GM12865 (cell line): ENCODE measurements at regions not wholly inside any gene's neighbourhood (a gene's known extent, or its start where the extent isn't known, plus 50 kb on each side); places are given as distances from the start of the nearest gene placed in this dataset.

Experiments
- DNase-seq: peaks from one replicate; pipeline ENCODE4 v3.0.0; 2010; ENCODE audit warnings: low read depth
- H3K4me3 ChIP-seq: 2 replicates; pipeline ENCODE4 v1.5.1; 2011; ENCODE audit warnings: mild to moderate bottlenecking, low read depth, low read length, control low read depth
- TF ChIP-seq, protein P1 (sequence below): IDR thresholded peaks from 2 replicates; pipeline ENCODE4 v1.5.1; 2011; ENCODE audit warnings: low read length, control low read depth, low read depth, inconsistent platforms; ENCODE audit not compliant: insufficient read depth; ENCODE audit errors: missing control alignments

GRCh38 chr2:153047220-153047619 lies 328.8 kb downstream of the ARL6IP6 start:
- TF ChIP-seq, protein P1, sequence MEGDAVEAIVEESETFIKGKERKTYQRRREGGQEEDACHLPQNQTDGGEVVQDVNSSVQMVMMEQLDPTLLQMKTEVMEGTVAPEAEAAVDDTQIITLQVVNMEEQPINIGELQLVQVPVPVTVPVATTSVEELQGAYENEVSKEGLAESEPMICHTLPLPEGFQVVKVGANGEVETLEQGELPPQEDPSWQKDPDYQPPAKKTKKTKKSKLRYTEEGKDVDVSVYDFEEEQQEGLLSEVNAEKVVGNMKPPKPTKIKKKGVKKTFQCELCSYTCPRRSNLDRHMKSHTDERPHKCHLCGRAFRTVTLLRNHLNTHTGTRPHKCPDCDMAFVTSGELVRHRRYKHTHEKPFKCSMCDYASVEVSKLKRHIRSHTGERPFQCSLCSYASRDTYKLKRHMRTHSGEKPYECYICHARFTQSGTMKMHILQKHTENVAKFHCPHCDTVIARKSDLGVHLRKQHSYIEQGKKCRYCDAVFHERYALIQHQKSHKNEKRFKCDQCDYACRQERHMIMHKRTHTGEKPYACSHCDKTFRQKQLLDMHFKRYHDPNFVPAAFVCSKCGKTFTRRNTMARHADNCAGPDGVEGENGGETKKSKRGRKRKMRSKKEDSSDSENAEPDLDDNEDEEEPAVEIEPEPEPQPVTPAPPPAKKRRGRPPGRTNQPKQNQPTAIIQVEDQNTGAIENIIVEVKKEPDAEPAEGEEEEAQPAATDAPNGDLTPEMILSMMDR, result no peak
- no peak for DNase-seq
- no peak overlapping the region for H3K4me3 ChIP-seq

DNA sequence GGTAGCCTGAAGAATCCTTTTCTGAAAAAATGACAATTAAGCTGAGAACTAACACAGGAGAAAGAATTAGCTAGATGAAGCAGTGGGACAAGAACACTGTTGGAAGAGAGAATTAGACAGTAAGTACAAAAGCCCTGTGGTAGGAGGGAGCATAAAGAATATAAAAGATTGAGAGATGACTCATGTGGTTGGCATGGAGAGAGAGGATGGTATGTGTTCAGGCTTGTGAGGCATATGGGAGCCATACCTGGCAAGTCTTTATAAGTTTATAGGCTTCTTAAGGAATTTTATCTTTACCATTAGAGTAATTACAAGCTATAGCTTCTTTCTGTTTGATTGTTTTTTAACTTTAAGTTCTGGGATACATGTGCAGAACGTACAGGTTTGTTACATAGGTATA lies 325.0 kb downstream of the ARL6IP6 start:
- no peak overlapping the region for H3K4me3 ChIP-seq
- no peak for DNase-seq
- TF ChIP-seq, protein P1, result no peak

DNA sequence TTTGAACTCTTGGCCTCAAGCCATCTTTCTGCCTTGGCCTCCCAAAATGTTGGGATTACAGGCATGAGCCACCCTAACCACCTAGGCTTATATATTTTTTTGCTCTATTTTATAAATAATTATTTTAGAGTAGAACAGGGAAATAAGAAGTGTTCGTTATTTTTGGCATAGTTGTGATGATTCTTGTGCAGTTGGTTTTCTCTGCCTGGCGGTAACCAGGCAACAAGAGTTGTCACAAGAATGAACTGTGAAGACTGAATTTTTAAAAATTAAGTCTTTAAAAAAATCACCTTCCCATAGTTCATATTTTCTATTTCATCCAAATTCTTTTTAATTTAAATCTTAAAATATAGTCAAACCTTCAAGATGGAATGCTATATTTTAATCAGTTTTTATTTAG lies 310.2 kb downstream of the ARL6IP6 start:
- H3K4me3 ChIP-seq, result no peak overlapping the region
- no peak for DNase-seq
- TF ChIP-seq, protein P1, result no peak

DNA sequence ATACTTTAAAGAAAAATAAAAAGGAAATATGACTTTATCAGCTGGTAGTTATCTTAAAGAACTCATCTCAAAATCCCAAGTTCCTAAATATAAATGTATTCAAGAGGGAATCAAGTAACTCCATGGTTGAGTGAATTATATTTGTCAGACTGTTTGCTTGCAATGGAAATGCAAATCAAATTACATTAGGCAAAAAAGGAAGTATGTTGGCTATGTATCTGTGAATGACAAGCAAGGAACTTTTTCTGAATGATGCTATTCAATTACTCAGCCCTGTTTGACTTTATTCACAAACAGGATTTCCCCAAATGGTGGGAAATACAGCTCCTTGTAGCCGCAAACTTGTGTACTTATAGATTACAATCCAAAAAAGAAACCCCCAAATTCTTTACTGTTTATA lies 309.1 kb downstream of the ARL6IP6 start:
- no peak overlapping the region for H3K4me3 ChIP-seq
- no peak for DNase-seq
- TF ChIP-seq, protein P1, result no peak

- no peak overlapping the region for H3K4me3 ChIP-seq
- TF ChIP-seq, protein P1, result no peak
- DNase-seq, result no peak
Observed at GRCh38 chr2:153020201-153020600, 301.8 kb downstream of the ARL6IP6 start.

GRCh38 chr2:153005071-153005730 lies 286.8 kb downstream of the ARL6IP6 start:
- H3K4me3 ChIP-seq, result no peak overlapping the region
- DNase-seq, result peak; percentile 50
- TF ChIP-seq, protein P1, result no peak

DNA sequence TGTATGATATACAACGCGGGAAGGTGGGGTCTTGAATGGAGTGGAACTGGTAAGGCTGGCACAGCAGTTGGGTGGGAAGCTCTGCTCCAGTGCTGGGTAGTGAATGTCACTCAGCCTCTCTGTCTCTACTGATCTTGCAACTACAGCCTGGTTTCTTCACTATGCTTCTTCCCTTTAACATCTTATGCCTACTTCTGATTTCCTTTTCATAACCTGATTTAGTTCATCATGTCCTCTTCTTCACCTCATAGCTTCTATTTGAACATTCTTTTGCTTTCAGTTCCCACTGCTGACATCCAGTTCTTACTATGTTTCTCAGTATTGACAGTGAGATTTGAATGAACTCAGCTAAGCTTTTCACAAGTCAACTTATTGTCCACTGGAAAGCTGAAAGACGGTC lies 286.2 kb downstream of the ARL6IP6 start:
- DNase-seq, result peak; percentile 64
- H3K4me3 ChIP-seq, result no peak overlapping the region
- TF ChIP-seq, protein P1, result no peak
